HFF-Myc (cell line): ENCODE measurements at regions not wholly inside any gene's neighbourhood (a gene's known extent, or its start where the extent isn't known, plus 50 kb on each side); places are given as distances from the start of the nearest gene placed in this dataset.
"Not testable (repeated sequence)": the region's sequence is repeated elsewhere in the genome, so short reads cannot be mapped to it uniquely, and the experiment has no call there.

Source experiments
- DNase-seq: peaks from one replicate; pipeline ENCODE4 v3.0.0-alpha.2; 2011; ENCODE audit warnings: low read depth; ENCODE audit errors: extremely low read depth
- H3K4me3 ChIP-seq: replicated peaks from 2 replicates; pipeline ENCODE4 v1.5.1; 2011; ENCODE audit warnings: low read depth, mild to moderate bottlenecking, control low read depth, low read length
- TF ChIP-seq, protein P1 (sequence below): IDR thresholded peaks from 2 replicates; pipeline ENCODE4 v1.5.1; 2012; ENCODE audit warnings: mild to moderate bottlenecking, low read depth, low read length, control low read depth; ENCODE audit errors: missing control alignments

DNA sequence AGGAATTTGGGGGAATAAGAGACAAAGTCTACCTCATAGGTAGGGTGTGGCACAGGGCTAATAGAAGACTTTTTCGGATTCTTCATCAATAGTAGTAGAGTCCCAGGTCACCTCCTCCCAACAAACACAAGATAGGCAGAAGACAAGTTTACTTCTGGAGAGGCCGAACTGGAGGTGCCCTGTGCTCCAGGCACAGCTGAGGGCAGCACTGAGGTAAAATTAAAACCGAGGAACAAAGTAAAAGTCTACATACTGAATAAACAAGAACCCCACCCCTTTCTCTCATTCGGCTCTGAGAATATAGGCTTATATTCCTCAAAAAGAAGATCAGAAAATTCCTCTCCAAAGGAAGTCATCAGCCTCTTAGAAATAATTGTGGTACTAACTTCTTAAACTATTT is 161.5 kb downstream of the SEC23A start:
- TF ChIP-seq, protein P1, sequence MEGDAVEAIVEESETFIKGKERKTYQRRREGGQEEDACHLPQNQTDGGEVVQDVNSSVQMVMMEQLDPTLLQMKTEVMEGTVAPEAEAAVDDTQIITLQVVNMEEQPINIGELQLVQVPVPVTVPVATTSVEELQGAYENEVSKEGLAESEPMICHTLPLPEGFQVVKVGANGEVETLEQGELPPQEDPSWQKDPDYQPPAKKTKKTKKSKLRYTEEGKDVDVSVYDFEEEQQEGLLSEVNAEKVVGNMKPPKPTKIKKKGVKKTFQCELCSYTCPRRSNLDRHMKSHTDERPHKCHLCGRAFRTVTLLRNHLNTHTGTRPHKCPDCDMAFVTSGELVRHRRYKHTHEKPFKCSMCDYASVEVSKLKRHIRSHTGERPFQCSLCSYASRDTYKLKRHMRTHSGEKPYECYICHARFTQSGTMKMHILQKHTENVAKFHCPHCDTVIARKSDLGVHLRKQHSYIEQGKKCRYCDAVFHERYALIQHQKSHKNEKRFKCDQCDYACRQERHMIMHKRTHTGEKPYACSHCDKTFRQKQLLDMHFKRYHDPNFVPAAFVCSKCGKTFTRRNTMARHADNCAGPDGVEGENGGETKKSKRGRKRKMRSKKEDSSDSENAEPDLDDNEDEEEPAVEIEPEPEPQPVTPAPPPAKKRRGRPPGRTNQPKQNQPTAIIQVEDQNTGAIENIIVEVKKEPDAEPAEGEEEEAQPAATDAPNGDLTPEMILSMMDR = no peak
- H3K4me3 ChIP-seq = no peak overlapping the region
- DNase-seq = no peak

DNA sequence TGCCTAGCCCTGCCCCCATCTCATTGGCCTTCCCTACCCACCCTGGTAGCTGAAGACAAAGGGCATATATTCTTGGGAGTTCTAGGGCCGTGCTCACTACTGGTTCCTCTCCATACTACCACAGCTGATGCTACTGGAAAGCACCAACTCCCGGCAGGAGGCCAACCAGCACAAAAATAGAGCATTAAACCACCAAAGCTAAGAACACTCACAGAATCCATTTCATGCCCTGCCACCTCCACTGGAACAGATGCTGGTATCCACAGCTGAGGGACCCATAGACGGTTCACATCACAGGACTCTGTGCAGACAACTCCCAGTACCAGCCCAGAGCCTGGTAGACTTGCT is 170.4 kb downstream of the SEC23A start:
- not testable (repeated sequence) for DNase-seq, H3K4me3 ChIP-seq

DNA sequence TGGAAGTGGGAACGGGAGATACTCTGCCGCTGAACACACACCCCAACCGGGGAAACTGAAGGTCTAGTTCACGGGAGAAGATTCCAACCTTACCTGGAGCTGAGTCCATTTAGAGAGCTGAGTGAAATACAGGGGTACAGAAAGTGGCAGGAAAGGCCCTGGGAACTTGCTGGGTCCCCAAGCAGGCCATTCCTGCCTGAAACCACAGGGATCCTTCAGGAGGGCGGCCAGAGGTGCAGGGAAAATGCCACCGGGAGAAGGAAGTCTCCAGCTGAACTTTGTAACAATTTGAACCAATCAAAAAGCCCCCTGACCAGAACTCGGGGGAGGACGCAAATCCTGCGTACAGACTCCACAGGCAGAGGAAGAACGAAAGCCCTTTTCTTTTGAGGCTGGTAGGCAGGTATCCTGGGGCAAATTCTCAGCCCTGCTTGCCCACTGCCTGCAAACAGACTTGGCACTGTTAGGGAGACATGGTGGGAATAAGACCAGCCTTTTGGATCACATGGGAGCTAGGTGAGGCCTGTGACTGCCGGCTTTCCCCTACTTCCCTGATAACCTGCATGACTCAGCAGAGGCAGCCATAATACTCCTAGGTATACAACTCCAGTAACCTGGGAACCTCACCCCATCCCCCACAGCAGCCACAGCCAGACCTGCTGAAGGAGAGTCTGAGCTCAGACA is 170.9 kb downstream of the SEC23A start:
- H3K4me3 ChIP-seq = no peak overlapping the region
- no peak for DNase-seq
- TF ChIP-seq, protein P1 = no peak

DNA sequence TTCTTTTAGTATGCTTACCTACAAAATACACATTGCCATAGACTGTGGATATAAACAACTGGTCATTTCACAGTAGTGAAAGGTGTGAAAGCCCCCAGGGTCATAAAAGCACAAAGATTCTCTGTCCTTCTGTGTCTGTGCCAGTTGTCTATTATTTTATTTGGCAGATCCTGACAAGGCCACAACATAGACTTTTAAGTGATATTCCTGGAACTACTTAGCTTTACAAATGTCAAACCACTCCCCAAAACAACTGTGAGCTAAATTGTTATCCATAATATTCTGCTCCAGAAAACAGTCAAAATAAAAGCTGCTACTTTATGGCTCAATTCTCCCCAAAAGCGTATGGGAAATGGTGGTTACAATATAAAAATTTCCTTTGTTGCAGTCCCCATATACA is 172.1 kb downstream of the SEC23A start:
- TF ChIP-seq, protein P1 = no peak
- no peak for DNase-seq
- no peak overlapping the region for H3K4me3 ChIP-seq

DNA sequence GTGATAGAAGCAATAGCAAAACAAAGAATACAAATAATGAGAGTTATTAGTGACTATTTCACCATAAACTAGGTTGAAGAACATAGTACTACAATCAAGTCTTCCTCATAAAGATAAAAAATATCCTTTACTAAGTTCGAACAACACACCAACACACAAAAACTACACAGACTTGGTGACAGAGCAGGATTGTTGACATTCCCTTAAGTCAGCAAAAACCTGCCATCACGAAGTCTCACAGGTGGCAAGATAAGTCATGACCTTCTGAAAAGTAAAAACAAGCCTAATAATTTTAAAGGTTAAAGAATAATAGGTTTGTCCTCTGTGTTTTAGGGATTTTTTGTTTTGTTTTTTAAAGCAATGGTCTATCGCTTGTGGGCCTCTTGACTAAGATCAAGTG is 173.0 kb downstream of the SEC23A start:
- DNase-seq = no peak
- no peak overlapping the region for H3K4me3 ChIP-seq
- TF ChIP-seq, protein P1 = no peak

DNA sequence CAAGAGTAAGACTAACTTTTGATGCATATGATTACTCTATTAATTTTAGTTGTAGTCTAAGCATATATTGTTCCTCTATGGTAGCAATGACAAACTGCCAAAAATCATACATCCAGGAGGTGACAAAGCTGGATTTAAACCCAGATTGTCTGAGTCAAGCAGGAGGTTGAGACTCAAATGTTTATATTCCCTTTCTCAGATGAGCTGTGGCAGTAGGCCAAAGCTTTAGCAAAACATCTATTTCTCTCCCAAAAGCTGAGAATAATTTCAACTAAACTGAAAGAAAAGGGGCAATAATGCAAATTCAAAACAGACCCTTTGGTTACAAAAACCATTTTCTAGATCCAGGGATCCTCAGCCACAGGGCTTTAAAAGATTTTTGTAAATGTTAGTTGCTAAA is 173.6 kb downstream of the SEC23A start:
- DNase-seq = no peak
- H3K4me3 ChIP-seq = no peak overlapping the region
- TF ChIP-seq, protein P1 = no peak

DNA sequence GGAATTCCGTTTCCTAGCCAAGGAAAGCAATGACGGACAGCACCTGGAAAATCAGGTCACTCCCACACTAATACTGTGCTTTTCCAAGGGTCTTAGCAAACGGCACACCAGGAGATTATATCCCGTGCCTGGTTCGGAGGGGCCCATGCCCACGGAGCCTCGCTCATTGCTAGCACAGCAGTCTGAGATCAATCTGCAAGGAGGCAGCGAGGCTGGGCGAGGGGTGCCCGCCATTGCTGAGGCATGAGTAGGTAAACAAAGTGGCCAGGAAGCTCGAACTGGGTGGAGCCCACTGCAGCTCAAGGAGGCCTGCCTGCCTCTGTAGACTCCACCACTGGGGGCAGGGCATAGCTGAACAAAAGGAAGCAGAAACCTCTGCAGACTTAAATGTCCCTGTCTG is 181.1 kb downstream of the SEC23A start:
- DNase-seq, H3K4me3 ChIP-seq: not testable (repeated sequence)

DNA sequence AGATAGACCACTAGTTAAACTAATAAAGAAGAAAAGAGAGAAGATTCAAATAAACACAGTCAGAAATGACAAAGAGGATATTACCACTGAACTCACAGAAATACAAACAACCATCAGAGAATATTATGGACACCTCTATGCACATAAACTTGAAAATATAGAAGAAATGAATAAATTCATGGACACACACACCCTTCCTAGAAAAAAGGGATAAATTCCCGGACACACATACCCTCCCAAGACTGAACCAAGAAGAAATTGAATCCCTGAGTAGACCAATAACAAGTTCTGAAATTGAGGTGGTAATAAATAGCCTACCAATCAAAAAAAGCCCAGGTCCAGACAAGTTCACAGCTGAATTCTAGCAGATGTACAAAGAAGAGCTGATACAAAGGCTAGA is 187.9 kb downstream of the SEC23A start:
- no peak for DNase-seq
- TF ChIP-seq, protein P1 = no peak
- H3K4me3 ChIP-seq = no peak overlapping the region
